NCI-H146 (cell line): ENCODE measurements at regions not wholly inside any gene's neighbourhood (a gene's known extent, or its start where the extent isn't known, plus 50 kb on each side); places are given as distances from the start of the nearest gene placed in this dataset.

Experiments used
- DNase-seq: peaks from one replicate; lab custom pipeline; 2025; lab: John Stamatoyannopoulos, UW

- no peak for DNase-seq
Observed at GRCh38 chr4:110961066-110961465, 338.2 kb upstream of the PITX2 start.

DNA sequence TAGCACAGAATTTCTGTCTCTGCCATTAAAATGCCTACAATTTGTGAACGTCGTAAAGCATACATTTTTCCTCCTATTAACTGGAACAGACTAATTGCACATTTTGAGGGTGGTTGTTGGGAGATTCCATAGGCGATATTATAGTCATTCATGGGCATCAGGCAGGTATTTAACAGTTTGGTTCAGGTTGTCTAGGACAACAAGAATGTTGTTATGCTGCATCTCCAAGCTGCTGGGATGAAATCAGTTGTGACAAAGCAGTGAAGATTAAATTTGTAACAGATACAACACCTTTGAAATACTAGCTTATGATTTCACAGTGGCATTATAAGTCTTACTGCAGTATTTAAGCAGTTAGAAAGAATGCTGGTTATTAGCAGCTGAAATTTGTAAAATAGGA is 339.7 kb upstream of the PITX2 start:
- no peak for DNase-seq

DNA sequence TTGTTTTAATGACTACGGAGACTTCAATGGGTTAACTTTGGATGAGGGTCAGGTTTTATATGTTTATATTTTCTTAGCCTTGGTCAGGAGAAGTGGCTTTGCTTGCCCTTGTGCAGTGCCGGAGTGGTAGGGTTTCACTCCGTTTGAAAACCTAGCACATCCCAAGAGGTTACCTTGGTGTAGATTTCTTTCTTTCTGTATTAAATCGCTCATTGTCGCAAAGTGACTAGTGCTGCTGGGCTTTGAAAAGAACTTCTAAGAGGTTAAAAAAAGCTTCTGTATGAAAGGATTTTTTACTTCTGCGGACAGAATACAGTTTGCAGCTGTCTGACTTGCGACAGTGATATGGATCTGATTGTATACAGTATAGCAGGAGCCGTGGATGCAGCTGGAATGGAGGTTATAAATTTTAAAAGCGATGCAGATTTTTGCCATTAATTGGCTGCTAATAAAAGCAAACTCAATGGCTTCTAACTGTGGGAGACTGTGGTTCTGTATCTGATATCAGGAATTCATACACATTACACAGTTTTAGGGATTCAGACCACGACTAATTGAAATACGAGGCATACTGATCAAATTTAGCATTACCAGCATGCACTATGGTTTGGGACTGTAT is 340.9 kb upstream of the PITX2 start:
- DNase-seq = no peak

- no peak for DNase-seq
Observed at GRCh38 chr4:110967936-110968335, 345.1 kb upstream of the PITX2 start.

DNA sequence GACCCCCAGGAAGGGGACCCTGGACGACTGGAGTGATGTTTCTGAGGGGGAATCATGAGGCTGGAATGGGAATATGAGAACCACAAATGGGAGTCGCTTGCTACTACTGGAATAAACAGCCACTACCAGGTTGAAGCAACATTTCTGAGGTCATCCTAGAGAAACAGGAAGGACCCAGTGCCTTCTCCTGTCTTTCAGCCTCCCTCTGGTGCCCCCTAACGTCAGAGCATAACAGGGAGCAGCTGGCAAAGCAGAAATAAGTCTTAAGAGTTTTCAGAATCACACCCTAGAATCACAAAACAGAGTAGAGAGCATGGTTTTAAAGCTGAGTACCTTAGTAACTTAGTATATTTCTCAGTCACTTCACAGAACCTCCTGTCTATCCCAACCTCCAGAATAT is 347.8 kb upstream of the PITX2 start:
- DNase-seq = peak; percentile 1

DNA sequence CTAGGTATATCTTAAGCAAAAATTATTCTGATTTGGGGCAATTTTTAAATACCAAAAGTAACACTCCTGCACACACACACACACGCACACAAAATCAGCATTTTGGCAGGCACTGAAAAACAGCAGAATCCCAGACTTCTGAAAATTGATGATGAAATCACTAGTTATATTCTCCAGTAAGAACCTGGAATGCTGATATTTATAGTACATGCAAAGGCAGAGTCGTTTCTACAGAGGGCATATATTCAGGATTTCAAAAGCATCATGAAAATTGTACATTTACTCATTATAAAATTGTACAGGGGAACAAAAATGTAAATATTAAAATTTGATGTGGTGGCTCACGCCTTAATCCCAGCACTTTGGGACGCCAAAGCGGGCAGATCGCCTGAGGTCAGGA is 352.5 kb upstream of the PITX2 start:
- no peak for DNase-seq

DNA sequence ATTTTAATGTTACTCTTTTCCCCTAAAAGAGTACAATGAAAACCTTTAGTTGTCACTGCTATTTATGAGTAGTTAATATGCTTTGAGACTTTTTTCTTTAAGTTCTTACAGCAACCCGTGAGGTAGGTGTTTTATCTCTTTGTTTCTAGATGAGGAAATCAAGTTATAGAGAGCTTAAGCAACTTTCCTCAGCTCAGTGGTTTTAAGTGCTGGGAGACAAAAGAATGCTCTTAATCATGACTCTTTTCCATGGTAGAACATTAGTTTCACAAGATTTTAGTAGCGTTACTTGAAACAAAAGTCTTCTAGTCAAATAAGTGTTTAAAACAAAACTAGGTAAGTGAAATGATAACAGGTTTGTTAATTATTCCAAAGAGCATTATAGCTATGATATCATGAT is 354.7 kb upstream of the PITX2 start:
- DNase-seq = no peak

DNA sequence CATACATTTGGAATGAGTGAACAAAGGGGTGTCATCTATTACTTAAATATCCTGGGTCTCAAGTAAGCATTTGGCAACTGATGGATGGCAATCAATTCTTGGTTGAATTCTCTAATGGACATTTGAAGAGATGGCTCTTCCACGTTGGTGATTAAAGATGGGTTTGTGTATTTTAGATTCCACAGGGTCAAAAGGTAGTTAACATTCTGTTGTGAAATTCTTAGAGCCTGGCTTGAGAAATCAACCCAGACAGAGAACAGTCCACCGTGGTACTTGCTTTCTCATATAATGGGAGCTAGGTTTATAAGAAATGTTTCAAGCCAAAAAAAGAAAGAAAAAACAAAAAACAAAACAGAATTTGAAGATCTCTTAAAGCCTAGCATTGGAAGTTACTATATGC is 355.9 kb upstream of the PITX2 start:
- DNase-seq = no peak

- no peak for DNase-seq
Observed at GRCh38 chr4:110982486-110982885, 359.6 kb upstream of the PITX2 start.

GRCh38 chr4:110988722-110989121 is 365.8 kb upstream of the PITX2 start:
- DNase-seq = no peak

DNA sequence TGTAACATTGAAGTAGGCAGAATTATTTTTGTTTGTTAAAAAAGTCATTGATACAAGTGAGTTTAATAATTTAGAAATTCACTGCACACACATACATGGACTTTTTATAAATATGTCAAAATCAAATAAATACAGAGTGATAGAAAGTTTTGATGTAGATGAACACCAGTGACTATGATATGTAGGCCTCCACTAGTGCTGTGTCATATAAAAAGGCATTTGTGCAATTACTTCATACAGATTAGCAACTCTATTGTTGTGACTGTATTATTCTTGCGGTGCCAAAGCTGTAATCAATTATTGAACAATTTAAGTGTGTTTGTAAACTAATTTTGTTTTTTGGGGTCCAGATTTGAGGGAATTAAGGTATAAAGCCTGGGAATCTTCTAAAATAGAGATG is 366.2 kb upstream of the PITX2 start:
- DNase-seq = no peak

DNA sequence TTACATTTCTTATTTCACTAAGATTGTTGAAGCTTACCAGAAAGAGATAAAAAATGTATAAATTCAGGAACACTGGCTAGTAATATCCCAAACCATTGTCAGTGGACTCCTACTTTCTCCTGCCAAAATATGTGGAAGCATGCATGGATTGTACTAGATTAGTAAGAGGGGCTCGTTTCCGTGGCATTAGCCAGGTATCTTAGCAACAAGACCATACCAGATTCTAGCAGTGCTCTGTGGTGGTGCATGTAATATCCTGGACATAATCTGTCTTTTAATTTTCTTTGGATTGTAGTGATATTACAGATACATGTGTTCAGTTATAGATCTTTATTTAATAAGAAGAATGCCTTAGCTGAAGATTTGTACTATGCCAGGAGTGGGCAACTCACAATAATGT is 371.9 kb upstream of the PITX2 start:
- no peak for DNase-seq

- no peak for DNase-seq
Observed at GRCh38 chr4:110998320-110998719, 375.4 kb upstream of the PITX2 start.

DNA sequence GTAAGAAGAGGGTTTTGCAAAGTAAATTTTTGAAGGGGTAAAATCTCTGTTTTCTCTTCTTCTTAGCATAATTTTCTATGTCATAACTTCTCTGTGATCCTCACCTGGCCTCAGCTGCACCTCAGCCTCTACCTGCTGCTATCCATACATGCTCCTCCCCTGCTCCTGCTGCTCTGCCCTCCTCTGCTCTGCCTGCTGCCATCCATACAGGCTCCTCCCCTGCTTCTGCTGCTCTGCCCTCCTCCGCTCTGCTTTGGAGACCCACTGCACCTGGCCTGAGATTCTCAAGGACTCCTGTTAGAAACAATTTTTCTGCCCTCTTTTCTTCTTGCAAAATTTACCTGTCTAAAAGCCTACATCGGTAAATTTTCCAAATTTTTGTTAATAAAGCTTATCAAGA is 388.6 kb upstream of the PITX2 start:
- DNase-seq = no peak

- DNase-seq = no peak
Observed at GRCh38 chr4:111013846-111014245, 391.0 kb upstream of the PITX2 start.

DNA sequence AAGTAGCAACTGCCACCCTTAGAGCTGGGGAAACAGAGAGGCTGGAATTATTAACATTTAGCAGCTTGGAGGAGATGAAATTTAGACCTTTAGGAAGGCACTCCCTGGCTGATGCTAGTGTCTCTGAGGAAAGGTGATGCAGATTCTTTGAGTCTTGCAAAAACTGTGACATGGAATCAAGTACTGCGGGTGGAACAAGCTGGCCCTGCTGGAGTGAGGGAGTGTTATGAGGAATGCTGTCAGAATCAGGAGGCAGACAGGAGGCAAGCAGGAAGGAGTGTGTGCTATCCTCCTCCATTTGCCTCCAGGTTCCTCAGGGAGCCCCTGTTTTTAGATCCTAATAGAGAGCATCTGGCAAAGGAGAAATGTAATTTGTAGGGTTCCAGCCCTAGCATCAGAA is 391.7 kb upstream of the PITX2 start:
- DNase-seq = no peak

DNA sequence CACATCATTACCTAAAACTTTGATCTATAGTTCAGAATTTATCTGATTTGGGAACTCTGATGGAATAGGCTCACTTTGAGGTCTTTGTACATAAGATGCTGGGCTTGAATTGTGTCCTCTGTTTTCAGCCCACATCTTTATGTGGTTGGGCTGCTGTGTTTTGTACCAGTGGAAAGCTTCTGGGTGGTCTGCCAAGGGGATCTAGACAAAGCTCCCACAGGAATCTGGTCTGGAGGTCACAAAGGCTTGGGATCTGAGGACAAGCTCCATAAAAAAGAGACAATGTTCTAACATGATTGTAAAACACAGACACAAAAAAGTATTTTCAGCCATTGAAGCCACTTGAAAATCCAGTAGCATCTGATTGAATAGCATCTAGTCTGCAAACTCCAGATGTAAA is 393.5 kb upstream of the PITX2 start:
- DNase-seq = no peak

- DNase-seq = no peak
Observed at GRCh38 chr4:111018216-111018615, 395.3 kb upstream of the PITX2 start.

- no peak for DNase-seq
Observed at GRCh38 chr4:111020476-111020875, 397.6 kb upstream of the PITX2 start.

GRCh38 chr4:111020961-111021360 is 398.1 kb upstream of the PITX2 start:
- no peak for DNase-seq

GRCh38 chr4:111022758-111023157 is 399.9 kb upstream of the PITX2 start:
- no peak for DNase-seq

DNA sequence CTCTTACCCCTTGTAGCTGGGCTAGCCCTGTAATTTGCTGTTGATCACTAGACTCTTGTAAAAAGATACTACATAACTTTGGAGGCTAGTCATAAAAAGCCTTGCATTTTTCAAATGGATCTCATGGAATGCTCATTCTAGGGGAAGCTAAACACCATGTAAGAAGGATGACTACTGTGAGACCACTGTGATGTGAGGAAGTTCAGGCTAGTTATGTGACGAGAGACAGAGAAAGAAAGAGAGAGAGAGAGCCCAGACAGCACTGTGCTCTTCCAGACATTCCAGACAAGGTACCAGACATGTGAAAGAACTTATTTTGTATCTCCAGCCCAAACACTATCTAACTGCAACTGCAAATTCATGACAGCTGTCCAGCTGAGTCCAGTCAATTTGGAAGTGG is 404.6 kb upstream of the PITX2 start:
- no peak for DNase-seq

DNA sequence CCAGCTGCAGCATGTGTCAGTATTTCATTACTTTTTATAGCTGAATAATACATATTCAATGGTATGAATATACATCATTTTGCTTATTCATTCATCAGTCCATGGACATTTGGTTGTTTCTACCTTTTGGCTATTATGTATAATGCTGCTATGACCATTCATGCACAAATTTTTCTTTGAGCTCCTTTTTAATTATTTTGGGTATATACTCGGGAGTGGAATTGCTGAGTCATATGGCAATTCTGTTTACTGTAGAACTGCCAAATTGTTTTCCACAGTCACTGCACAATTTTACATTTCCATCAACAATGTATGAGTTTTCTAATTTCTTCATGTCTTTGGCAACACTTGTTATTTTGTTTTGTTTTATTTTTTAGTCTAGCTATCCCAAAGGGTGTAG is 405.9 kb upstream of the PITX2 start:
- no peak for DNase-seq

GRCh38 chr4:111031001-111031579 is 408.2 kb upstream of the PITX2 start:
- no peak for DNase-seq
